T-helper 17 cell (primary cell): ENCODE measurements at regions not wholly inside any gene's neighbourhood (a gene's known extent, or its start where the extent isn't known, plus 50 kb on each side); places are given as distances from the start of the nearest gene placed in this dataset.

Source experiments
- ATAC-seq: fragments of 150-1000 bp; cut with Tn5 transposase; 2 replicates; pipeline ENCODE4 v1.10.0; 2021; ENCODE audit warnings: mild to moderate bottlenecking, moderate library complexity
- DNase-seq, 3 donors: peaks; one replicate each; pipeline versions ENCODE4 v3.0.0 to v3.0.0-alpha.2; 2020 to 2021
- H3K9me3 ChIP-seq: one replicate; pipeline ENCODE4 v1.7.0; 2013; ENCODE audit warnings: low read length, mild to moderate bottlenecking; ENCODE audit not compliant: control insufficient read depth, poor library complexity, severe bottlenecking
- H3K27ac Mint-ChIP-seq: one replicate; pipeline ENCODE4 v1.8.0; 2022; ENCODE audit warnings: mild to moderate bottlenecking, moderate library complexity, mixed read lengths
- H3K27me3 Mint-ChIP-seq: one replicate; pipeline ENCODE4 v1.8.0; 2022; ENCODE audit warnings: mixed read lengths
- H3K36me3 Mint-ChIP-seq: one replicate; pipeline ENCODE4 v1.8.0; 2022; ENCODE audit warnings: low read depth, mixed read lengths
- H3K4me1 Mint-ChIP-seq: one replicate; pipeline ENCODE4 v1.8.0; 2022; ENCODE audit warnings: mild to moderate bottlenecking, mixed read lengths
- H3K4me3 Mint-ChIP-seq: one replicate; pipeline ENCODE4 v1.8.0; 2022; ENCODE audit warnings: mild to moderate bottlenecking, moderate library complexity, mixed read lengths

DNA sequence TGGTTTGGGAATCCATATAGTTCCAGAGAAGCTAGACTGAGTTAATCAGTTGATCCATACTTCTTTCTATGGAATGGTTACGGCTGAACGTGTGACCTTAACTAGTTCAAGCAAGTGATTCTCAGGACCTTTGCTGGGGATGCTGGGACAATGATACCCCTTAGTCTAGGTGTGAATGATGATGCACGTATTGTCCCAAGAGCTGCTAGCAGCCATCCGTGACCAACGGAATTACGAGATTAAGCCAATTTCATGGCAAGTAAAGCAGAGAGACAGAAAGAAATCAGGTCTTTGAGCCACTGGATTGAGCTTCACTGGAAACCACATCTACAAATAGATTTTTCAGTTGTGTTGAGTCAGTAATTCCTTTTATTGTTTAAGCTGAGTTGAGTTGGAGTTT is 99.2 kb upstream of the LIFR start:
- H3K9me3 ChIP-seq: no peaks in the 10 kb centered on the region
- ATAC-seq: no peak
- H3K4me1 Mint-ChIP-seq: no peaks in the 10 kb centered on the region
- H3K36me3 Mint-ChIP-seq: no peaks in the 10 kb centered on the region
- H3K4me3 Mint-ChIP-seq: no peak overlapping the region
- no peak for DNase-seq
- no peak overlapping the region for H3K27ac Mint-ChIP-seq
- H3K27me3 Mint-ChIP-seq: peaks cover 52% of the 10 kb centered on the region

DNA sequence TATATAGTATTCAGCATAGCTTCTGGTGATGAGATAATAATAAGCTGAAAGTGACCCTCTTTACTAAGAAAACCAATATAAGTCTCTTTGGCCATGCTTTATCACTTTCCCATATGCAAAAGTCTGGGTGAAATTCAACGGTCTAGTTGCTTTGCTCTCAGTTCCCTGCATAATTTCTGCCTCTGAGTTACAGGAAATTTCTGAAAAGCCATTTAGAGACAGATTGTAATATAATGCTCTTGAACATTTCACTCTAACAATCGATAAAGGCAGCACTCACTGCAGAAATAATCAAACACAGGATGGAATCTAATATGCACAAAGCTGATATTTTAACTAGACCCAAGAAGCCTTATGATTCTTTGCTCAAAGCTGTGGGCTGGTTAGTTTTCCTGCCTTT is 100.1 kb upstream of the LIFR start:
- no peak for ATAC-seq
- DNase-seq: no peak
- Mint-ChIP-seq H3K4me1 (no peaks in the 10 kb centered on the region), H3K36me3 (no peaks in the 10 kb centered on the region), H3K27me3 (peaks cover 59% of the 10 kb centered on the region), H3K27ac (no peak overlapping the region), H3K4me3 (no peak overlapping the region)
- H3K9me3 ChIP-seq: no peaks in the 10 kb centered on the region

DNA sequence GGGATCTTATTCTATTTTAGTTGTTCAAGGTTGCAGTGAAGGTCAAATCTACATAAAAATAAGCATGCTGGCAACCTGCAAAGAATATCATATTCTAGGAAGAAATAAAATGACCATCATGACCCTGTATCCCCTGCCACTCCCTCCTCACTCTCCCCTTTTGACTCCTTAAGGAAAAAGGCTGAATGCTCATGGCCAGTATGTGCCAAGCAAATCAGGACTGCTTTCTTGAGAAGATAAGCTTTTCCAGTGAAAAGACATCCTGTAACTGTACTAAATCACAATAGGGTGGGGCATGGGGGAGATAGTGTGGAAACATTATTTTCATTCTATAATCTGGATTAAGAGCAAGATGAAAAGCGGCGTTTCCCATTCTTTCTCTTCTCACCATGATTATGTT is 100.6 kb upstream of the LIFR start:
- DNase-seq (no peak), ATAC-seq (no peak)
- Mint-ChIP-seq H3K36me3 (no peaks in the 10 kb centered on the region), H3K4me1 (no peaks in the 10 kb centered on the region), H3K4me3 (no peak overlapping the region), H3K27ac (no peak overlapping the region), H3K27me3 (peaks cover 61% of the 10 kb centered on the region)
- H3K9me3 ChIP-seq: no peaks in the 10 kb centered on the region

DNA sequence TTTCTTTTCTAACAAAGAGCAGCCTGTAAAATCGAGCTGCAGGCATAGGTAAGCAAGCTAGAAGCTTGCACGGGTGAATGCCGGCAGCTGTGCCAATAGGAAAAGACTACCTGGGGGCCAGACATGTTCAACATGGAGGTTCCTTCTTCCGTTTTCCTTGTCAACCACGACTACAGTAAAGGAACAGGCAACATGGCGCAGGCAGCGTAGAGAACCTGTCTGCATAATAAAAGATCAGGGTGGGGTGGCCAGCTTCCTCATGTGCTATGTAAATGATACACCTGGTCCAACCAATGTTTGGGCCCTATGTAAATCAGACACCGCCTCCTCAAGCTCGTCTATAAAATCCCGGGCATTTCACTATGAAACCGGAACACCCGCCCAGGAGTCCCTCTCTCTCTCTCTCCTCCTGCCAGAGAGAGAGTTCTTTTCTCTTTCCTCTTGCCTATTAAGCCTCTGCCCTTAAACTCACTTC is 103.8 kb upstream of the LIFR start:
- Mint-ChIP-seq H3K36me3 (no peaks in the 10 kb centered on the region), H3K4me3 (no peak overlapping the region), H3K27ac (no peak overlapping the region), H3K27me3 (peaks cover 50% of the 10 kb centered on the region), H3K4me1 (no peaks in the 10 kb centered on the region)
- ATAC-seq: no peak
- DNase-seq: no peak
- H3K9me3 ChIP-seq: no peaks in the 10 kb centered on the region

DNA sequence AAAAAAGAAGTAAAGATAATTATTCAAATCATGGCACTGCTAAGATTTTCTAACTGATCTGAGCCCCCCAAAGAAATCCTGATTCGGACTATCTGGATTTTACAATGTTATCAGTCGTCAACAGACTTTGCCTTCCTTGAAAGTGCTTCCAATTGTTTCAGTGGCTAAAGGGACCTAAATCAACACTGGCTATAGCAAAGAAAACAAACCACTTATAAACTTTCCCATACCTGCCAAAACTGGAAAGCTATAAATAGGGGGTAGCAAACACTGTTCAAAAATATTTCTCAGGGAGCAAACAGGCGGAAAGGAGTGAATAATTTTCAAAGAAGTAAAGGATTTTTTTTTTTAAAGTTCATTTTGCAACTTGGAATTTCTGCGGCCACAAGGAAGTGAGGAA is 105.6 kb upstream of the LIFR start:
- Mint-ChIP-seq H3K36me3 (no peaks in the 10 kb centered on the region), H3K27ac (no peak overlapping the region), H3K4me1 (no peaks in the 10 kb centered on the region), H3K27me3 (peaks cover 61% of the 10 kb centered on the region), H3K4me3 (no peak overlapping the region)
- H3K9me3 ChIP-seq: no peaks in the 10 kb centered on the region
- DNase-seq (no peak), ATAC-seq (no peak)

DNA sequence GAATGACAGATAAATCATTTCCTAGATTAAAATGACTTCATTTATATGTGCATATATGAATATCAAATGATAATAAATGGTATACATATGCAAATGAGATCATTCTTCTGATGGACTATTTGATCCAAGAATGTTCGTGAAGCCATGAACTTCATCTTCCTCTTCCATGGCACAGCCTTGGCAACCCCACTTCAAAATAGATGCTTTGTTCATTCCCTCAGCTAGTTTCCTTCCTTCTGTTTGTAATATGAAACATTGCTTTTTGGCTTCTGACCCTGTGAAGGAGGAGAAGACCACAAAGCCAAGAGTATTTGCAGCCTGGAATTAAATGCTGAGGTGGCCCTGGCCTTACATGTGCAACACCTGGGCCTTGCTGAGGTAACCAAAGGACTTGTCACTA is 106.8 kb upstream of the LIFR start:
- H3K4me1 Mint-ChIP-seq: no peaks in the 10 kb centered on the region
- H3K9me3 ChIP-seq: no peaks in the 10 kb centered on the region
- no peak overlapping the region for H3K4me3 Mint-ChIP-seq
- DNase-seq (no peak), ATAC-seq (no peak)
- H3K27ac Mint-ChIP-seq: no peak overlapping the region
- peaks cover 52% of the 10 kb centered on the region for H3K27me3 Mint-ChIP-seq
- H3K36me3 Mint-ChIP-seq: no peaks in the 10 kb centered on the region

DNA sequence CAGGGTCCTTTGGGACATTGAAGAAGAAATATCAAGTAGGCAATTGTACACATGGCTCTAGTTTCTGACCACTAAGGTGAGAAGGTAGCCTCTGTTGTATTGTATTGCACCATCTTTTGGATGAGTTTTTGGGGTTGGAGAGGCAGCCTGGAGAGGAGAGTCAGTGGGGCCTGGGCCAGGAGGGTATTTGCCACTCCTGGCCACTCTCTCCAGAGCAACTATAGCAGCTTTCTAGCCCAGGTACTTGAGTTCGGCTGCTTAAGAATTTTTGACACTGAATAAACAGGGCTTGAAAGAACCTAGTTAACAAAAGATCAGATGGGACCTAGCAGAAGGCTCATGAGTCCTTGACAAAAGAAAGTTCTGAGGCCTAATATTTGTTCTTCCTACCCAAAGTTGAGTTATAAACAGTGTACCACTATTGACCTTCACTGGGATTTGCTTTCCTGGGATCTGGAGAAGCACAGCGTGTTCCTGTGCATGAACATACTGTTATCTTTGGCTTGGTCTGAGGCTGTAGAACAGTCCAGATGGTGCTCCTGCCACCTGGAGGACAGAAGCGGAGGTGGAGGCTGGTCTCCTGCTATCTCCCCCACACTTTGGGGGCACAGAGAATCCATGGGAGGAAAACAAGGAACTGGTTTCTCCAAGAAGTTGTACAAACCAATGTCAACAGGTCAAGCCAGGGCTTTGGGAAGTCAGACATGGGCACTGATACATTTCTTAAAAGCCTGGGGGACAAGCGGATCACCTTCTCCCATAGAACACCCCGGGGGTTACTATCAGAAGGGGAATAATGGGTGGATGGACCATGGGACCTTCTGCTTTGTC is 110.4 kb upstream of the LIFR start:
- Mint-ChIP-seq H3K4me1 (no peaks in the 10 kb centered on the region), H3K27ac (no peak overlapping the region), H3K36me3 (no peaks in the 10 kb centered on the region), H3K4me3 (no peak overlapping the region), H3K27me3 (peaks cover 32% of the 10 kb centered on the region)
- no peak for DNase-seq
- ATAC-seq: no peak
- H3K9me3 ChIP-seq: no peaks in the 10 kb centered on the region

DNA sequence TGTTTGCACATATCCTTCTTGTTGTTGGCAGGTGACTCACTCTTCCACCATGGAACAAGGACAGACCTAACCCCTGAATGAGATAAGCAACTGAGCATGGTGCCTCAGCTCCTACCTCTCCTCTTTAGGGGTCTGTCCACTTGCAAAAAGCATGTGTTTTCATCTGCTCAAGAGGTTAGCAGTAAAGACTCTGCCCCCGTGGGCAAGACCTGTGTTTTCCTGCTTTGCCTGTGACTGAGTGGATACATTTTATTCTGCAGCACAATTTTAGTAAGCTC is 111.0 kb upstream of the LIFR start:
- H3K36me3 Mint-ChIP-seq: no peaks in the 10 kb centered on the region
- H3K27me3 Mint-ChIP-seq: peaks cover 30% of the 10 kb centered on the region
- ATAC-seq (no peak), DNase-seq (no peak)
- no peaks in the 10 kb centered on the region for H3K9me3 ChIP-seq
- H3K4me3 Mint-ChIP-seq: no peak overlapping the region
- H3K27ac Mint-ChIP-seq: no peak overlapping the region
- no peaks in the 10 kb centered on the region for H3K4me1 Mint-ChIP-seq

DNA sequence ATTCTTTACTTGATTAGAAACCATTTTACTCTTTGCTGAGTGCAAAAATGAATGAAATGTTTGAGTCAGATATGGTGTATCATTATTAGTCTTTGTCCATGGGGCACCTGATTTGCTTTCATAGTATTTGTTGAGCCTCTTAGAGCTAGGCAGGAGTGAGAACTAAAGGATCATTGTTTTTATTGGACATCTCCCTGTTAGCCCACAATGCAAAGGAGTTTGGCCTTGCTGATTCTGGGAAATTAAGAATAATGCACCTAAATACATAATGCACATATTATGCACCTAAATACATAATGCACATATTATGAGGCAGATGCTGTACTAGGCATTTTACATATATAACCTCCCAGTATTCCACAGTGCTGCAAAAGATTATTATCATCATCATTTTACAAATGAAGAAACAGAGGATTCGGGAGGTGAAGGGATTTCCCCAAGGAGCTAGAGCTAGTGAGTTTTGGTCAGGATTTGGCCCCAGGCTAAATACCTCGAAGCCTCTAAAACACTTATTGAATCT is 113.0 kb upstream of the LIFR start:
- H3K9me3 ChIP-seq: no peaks in the 10 kb centered on the region
- Mint-ChIP-seq H3K4me3 (no peak overlapping the region), H3K27me3 (peaks cover 30% of the 10 kb centered on the region), H3K4me1 (no peaks in the 10 kb centered on the region), H3K27ac (no peak overlapping the region), H3K36me3 (no peaks in the 10 kb centered on the region)
- ATAC-seq (no peak), DNase-seq (no peak)

DNA sequence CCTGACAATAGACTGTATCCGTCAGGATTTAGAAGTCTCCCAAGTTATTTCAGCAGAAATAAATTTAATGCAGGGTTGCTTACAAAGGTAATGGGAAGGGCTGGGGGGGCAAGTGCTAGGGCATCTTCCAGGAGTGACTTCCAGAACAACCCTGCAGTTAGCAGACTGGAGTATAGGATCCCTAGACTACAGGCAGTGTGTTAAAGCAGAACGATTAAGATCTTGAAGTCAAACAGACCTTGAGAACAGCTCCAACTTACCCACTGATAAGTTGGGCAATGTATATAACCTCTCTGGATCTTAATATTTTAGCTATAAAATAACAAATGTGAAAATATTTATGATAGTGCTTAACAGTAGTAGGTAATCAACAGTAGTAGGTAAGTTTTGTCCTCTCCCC is 113.6 kb upstream of the LIFR start:
- H3K4me3 Mint-ChIP-seq: no peak overlapping the region
- DNase-seq (no peak), ATAC-seq (no peak)
- H3K9me3 ChIP-seq: no peaks in the 10 kb centered on the region
- H3K27ac Mint-ChIP-seq: no peak overlapping the region
- H3K36me3 Mint-ChIP-seq: no peaks in the 10 kb centered on the region
- no peaks in the 10 kb centered on the region for H3K4me1 Mint-ChIP-seq
- peaks cover 30% of the 10 kb centered on the region for H3K27me3 Mint-ChIP-seq

DNA sequence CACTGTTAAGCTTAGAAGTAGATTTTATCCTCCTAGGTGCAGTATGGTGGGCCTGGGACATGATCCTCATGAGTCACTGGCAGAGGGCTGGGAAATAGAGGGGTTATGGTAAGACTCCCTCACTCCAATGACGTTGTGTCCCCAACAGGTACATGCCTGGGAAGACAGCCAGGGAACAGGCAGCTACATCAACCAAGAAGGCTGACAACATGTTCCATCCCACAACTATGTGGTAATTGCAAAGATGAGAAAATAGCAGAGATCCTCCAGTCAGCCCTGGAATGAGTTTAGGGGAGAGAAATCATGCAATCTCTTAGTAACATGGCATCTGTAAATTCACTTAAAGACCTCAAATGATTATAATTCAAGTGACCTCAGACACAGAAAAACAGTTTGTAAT is 114.4 kb upstream of the LIFR start:
- H3K27me3 Mint-ChIP-seq: peaks cover 25% of the 10 kb centered on the region
- no peaks in the 10 kb centered on the region for H3K4me1 Mint-ChIP-seq
- H3K36me3 Mint-ChIP-seq: no peaks in the 10 kb centered on the region
- ATAC-seq (no peak), DNase-seq (no peak)
- no peak overlapping the region for H3K4me3 Mint-ChIP-seq
- H3K9me3 ChIP-seq: no peaks in the 10 kb centered on the region
- H3K27ac Mint-ChIP-seq: no peak overlapping the region

DNA sequence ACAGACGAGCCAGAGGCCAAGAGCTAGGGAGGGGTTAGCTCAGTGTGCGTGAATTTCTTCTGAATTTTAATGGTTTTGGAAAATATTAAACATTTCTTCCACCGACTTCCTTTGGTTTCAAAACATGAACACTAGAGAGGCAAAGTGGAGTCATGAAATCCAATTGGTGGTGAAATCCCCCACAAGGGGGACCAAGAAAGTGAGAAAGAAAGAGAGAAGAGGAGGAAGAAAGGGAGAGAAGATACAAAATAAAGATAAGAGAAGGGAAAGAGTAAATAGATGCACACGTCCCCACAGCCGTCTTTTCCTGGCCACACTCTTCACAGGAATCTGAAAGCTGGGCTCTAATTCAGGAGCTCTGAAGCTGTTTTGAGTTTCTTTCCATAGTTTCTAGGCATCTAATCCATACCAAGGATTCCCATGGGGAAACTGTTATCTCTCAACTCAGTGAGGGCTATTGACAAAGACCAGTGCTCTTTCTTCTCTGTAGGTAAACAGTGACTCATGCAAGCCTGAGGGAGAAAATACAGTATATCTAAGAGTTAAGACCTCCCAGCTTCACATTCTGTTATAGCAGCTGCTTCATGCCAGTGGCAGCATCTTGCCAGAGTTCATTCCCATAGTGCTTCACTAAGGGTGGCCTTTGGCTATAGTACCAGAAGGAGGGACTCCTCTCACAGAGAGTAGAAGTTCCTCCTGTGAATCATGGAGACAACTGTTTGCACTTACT is 115.8 kb upstream of the LIFR start:
- ATAC-seq: no peak
- Mint-ChIP-seq H3K36me3 (no peaks in the 10 kb centered on the region), H3K4me1 (no peaks in the 10 kb centered on the region), H3K27me3 (peaks cover 20% of the 10 kb centered on the region), H3K4me3 (no peak overlapping the region), H3K27ac (no peak overlapping the region)
- H3K9me3 ChIP-seq: no peaks in the 10 kb centered on the region
- no peak for DNase-seq

DNA sequence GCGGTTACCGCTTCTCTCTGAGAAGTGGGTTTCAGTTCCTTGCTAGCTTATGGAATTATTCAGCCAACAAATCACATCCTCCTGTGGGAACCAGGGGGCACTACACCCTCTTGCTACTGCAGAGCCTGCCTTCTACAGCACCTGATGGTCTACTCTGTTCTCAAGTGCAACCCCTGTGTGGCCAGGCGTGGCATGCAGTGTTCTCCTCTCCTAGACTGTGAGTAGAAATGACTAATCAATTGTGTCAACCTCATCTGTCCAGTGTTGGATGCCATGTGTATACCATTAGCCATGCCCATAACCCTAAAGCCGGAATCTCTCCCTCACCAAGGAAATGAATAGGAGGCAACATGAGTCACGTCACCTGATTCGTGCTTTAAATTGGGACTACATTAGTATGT is 117.2 kb upstream of the LIFR start:
- DNase-seq (no peak), ATAC-seq (no peak)
- no peaks in the 10 kb centered on the region for H3K4me1 Mint-ChIP-seq
- peaks cover 20% of the 10 kb centered on the region for H3K27me3 Mint-ChIP-seq
- H3K4me3 Mint-ChIP-seq: no peak overlapping the region
- no peaks in the 10 kb centered on the region for H3K36me3 Mint-ChIP-seq
- no peak overlapping the region for H3K27ac Mint-ChIP-seq
- H3K9me3 ChIP-seq: no peaks in the 10 kb centered on the region

DNA sequence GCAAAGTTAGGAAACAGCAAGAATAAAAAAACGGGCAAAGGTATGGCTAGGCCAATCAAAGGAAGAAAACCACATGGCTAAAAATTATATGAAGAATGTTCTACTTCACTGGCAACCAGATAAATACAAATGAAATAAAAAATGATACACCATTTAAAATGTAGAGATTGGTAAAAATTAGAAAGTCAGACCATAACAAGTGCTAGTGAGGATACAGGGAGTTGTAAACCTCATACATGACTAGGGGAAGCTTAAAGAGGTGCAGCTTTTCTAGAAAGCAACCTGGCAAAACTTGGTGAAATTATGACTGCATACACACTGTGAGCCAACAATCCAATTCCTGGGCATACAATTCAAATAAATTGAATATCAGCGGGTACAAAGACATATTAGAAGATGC is 119.0 kb upstream of the LIFR start:
- H3K27me3 Mint-ChIP-seq: peaks cover 18% of the 10 kb centered on the region
- H3K4me1 Mint-ChIP-seq: no peaks in the 10 kb centered on the region
- H3K36me3 Mint-ChIP-seq: no peaks in the 10 kb centered on the region
- H3K9me3 ChIP-seq: no peaks in the 10 kb centered on the region
- ATAC-seq: no peak
- DNase-seq: no peak
- no peak overlapping the region for H3K4me3 Mint-ChIP-seq
- no peak overlapping the region for H3K27ac Mint-ChIP-seq
